ENCODE measurements at regions not wholly inside any gene's neighbourhood (a gene's known extent, or its start where the extent isn't known, plus 50 kb on each side); places are given as distances from the start of the nearest gene placed in this dataset.

- H3K27me3 Mint-ChIP-seq = no peaks in the 10 kb centered on the region
- no peaks in the 10 kb centered on the region for H3K9me3 Mint-ChIP-seq (ENCODE audit: insufficient read depth)
- ChIA-PET POLR2A (no interaction called here), CTCF (no interaction called here)
- H4K20me1 ChIP-seq (ENCODE audit: control insufficient read depth, insufficient read depth, low read length, poor library complexity, severe bottlenecking) = no peaks in the 10 kb centered on the region
- H3K36me3 ChIP-seq (replicated peaks in 1 of 2; ENCODE audit: control extremely low read depth in 1 of 2, control insufficient read depth in 1 of 2, extremely low read depth in 1 of 2, insufficient read depth in 2 of 2, low read length in 1 of 2) = no peaks in the 10 kb centered on the region
- no peak overlapping the region for H3K4me3 ChIP-seq (ENCODE audit: control extremely low read depth in 1 of 5, extremely low read depth in 1 of 5, insufficient read depth in 1 of 5, low read depth in 2 of 5, low read length in 4 of 5)
- no peaks in the 10 kb centered on the region for H3K27me3 ChIP-seq (replicated peaks in 1 of 4; ENCODE audit: control extremely low read depth in 1 of 4, control insufficient read depth in 3 of 4, insufficient read depth in 4 of 4, low read length in 3 of 4)
- intact Hi-C loops (cut with micrococcal nuclease) = no loop called here
- no peak overlapping the region for H3K27ac Mint-ChIP-seq
- no peak overlapping the region for H3K9ac ChIP-seq (ENCODE audit: low read length)
- H3K4me2 ChIP-seq (replicated peaks; ENCODE audit: low read depth, low read length, poor library complexity, severe bottlenecking) = no peak overlapping the region
- WGBS (ENCODE audit: insufficient coverage) = no CpG with 5 or more reads among the region's 2 CpGs
- H3K27ac ChIP-seq (ENCODE audit: low read length in 2 of 2) = no peak overlapping the region
- no peaks in the 10 kb centered on the region for H3K4me1 Mint-ChIP-seq
- no peaks in the 10 kb centered on the region for H3K4me1 ChIP-seq (ENCODE audit: control insufficient read depth in 2 of 2, insufficient read depth in 2 of 2, low read length in 2 of 2)
- no peak overlapping the region for H2AFZ ChIP-seq (ENCODE audit: insufficient read depth, low read depth, low read length, poor library complexity, severe bottlenecking)
- DNase-seq (no peak), ATAC-seq (ENCODE audit: low read depth) (no peak)
- no peaks in the 10 kb centered on the region for H3K9me3 ChIP-seq (ENCODE audit: control extremely low read depth in 1 of 3, control insufficient read depth in 2 of 3, insufficient read depth in 1 of 3, low read length in 2 of 3)
- H3K4me3 Mint-ChIP-seq = no peak overlapping the region
- no peak for TF ChIP-seq CTCF (IDR thresholded peaks at IDR 0.05)
- TF ChIP-seq EZH2 (IDR thresholded peaks at IDR 0.05; ENCODE audit: borderline replicate concordance, insufficient read depth, low read depth, low read length, poor library complexity, severe bottlenecking) = no peak
- no peaks in the 10 kb centered on the region for H3K79me2 ChIP-seq (ENCODE audit: control insufficient read depth, insufficient read depth, low read length)
These were observed 251.3 kb upstream of the CENPE start for GRCh38 chr4:103449296-103450023.

GRCh38 chr4:103445377-103445776, 247.2 kb upstream of the CENPE start:
- ChIA-PET CTCF (no interaction called here), POLR2A (no interaction called here)
- no peak for DNase-seq
- no peak overlapping the region for H3K4me3 Mint-ChIP-seq
- no peaks in the 10 kb centered on the region for H3K27me3 Mint-ChIP-seq
- H3K79me2 ChIP-seq (ENCODE audit: control insufficient read depth, insufficient read depth, low read length) = no peaks in the 10 kb centered on the region
- H2AFZ ChIP-seq (ENCODE audit: insufficient read depth, low read depth, low read length, poor library complexity, severe bottlenecking) = no peak overlapping the region
- TF ChIP-seq CTCF (IDR thresholded peaks at IDR 0.05) (no peak), EZH2 (IDR thresholded peaks at IDR 0.05; ENCODE audit: borderline replicate concordance, insufficient read depth, low read depth, low read length, poor library complexity, severe bottlenecking) (no peak)
- no peak overlapping the region for H3K27ac Mint-ChIP-seq
- intact Hi-C loops (cut with micrococcal nuclease) = no loop called here
- no peaks in the 10 kb centered on the region for H3K36me3 ChIP-seq (replicated peaks in 1 of 2; ENCODE audit: control extremely low read depth in 1 of 2, control insufficient read depth in 1 of 2, extremely low read depth in 1 of 2, insufficient read depth in 2 of 2, low read length in 1 of 2)
- no peaks in the 10 kb centered on the region for H3K9me3 Mint-ChIP-seq (ENCODE audit: insufficient read depth)
- no peaks in the 10 kb centered on the region for H3K27me3 ChIP-seq (replicated peaks in 1 of 4; ENCODE audit: control extremely low read depth in 1 of 4, control insufficient read depth in 3 of 4, insufficient read depth in 4 of 4, low read length in 3 of 4)
- no peaks in the 10 kb centered on the region for H3K9me3 ChIP-seq (ENCODE audit: control extremely low read depth in 1 of 3, control insufficient read depth in 2 of 3, insufficient read depth in 1 of 3, low read length in 2 of 3)
- H3K4me2 ChIP-seq (replicated peaks; ENCODE audit: low read depth, low read length, poor library complexity, severe bottlenecking) = no peak overlapping the region
- H3K27ac ChIP-seq (ENCODE audit: low read length in 2 of 2) = no peak overlapping the region
- H3K4me1 ChIP-seq (ENCODE audit: control insufficient read depth in 2 of 2, insufficient read depth in 2 of 2, low read length in 2 of 2) = no peaks in the 10 kb centered on the region
- no peak for ATAC-seq (ENCODE audit: low read depth)
- H3K4me3 ChIP-seq (ENCODE audit: control extremely low read depth in 1 of 5, extremely low read depth in 1 of 5, insufficient read depth in 1 of 5, low read depth in 2 of 5, low read length in 4 of 5) = no peak overlapping the region
- no peak overlapping the region for H3K9ac ChIP-seq (ENCODE audit: low read length)
- no CpG with 5 or more reads among the region's 1 CpG for WGBS (ENCODE audit: insufficient coverage)
- H4K20me1 ChIP-seq (ENCODE audit: control insufficient read depth, insufficient read depth, low read length, poor library complexity, severe bottlenecking) = no peaks in the 10 kb centered on the region
- no peaks in the 10 kb centered on the region for H3K4me1 Mint-ChIP-seq

Data from B cell (primary cell).